ENCODE measurements at regions not wholly inside any gene's neighbourhood (a gene's known extent, or its start where the extent isn't known, plus 50 kb on each side); places are given as distances from the start of the nearest gene placed in this dataset.

DNA sequence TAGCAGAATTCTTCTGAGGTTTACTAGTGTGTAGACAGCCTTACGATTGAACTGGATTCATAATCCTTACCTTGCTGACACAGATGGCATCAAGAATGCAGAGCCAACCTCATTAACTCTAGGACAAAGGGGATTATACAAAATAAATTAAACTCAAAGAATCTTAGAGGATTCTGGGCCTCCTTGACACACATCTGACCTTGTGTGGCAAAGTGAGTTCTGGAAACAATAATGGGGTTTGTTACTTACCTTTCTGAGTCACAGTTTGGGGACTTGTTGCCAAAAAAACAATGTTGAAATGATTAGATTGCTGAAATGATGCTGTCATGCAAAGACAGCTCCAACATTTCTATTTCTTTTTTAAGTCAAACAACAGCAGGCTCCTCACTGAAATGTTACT lies 179.1 kb upstream of the ISX start:
- Mint-ChIP-seq H3K9me3 (ENCODE audit: unreplicated experiment) (peaks cover 50% of the 10 kb centered on the region), H3K4me3 (ENCODE audit: unreplicated experiment) (no peak overlapping the region), H3K27ac (ENCODE audit: low read depth, unreplicated experiment) (no peak overlapping the region), H3K4me1 (ENCODE audit: insufficient read depth, unreplicated experiment) (no peaks in the 10 kb centered on the region), H3K36me3 (ENCODE audit: insufficient read depth, unreplicated experiment) (peaks cover 8% of the 10 kb centered on the region), H3K27me3 (ENCODE audit: insufficient read depth, unreplicated experiment) (no peaks in the 10 kb centered on the region)
- intact Hi-C loops (cut with micrococcal nuclease) = no loop called here
- no TSS peak for BruUV-seq (replicated peaks)
- ChIA-PET POLR2A (no interaction called here), CTCF (no interaction called here)
- no peak for DNase-seq (ENCODE audit: unreplicated experiment)
- TF ChIP-seq, protein P1, sequence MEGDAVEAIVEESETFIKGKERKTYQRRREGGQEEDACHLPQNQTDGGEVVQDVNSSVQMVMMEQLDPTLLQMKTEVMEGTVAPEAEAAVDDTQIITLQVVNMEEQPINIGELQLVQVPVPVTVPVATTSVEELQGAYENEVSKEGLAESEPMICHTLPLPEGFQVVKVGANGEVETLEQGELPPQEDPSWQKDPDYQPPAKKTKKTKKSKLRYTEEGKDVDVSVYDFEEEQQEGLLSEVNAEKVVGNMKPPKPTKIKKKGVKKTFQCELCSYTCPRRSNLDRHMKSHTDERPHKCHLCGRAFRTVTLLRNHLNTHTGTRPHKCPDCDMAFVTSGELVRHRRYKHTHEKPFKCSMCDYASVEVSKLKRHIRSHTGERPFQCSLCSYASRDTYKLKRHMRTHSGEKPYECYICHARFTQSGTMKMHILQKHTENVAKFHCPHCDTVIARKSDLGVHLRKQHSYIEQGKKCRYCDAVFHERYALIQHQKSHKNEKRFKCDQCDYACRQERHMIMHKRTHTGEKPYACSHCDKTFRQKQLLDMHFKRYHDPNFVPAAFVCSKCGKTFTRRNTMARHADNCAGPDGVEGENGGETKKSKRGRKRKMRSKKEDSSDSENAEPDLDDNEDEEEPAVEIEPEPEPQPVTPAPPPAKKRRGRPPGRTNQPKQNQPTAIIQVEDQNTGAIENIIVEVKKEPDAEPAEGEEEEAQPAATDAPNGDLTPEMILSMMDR (IDR thresholded peaks at IDR 0.05; ENCODE audit: unreplicated experiment) = no peak

DNA sequence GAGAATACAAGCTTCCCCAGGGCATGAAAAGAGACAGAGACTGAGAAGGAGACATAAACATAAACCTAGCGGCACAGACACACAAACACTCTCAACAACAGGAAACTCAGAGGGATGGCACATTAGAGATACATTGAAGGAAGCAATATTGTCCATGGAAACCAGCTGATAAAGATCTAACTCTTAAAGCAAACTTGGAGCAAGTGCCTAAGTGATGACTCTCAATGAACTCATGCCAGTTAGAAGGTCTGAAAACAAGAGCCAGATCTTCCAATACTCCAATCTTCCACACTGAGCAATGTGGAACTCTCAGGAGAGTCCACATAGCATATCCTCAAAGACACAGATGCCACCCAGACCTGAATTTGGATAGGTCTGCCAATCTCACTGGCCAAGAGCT lies 168.8 kb upstream of the ISX start:
- DNase-seq (ENCODE audit: unreplicated experiment) = no peak
- Mint-ChIP-seq H3K27ac (ENCODE audit: low read depth, unreplicated experiment) (no peak overlapping the region), H3K4me1 (ENCODE audit: insufficient read depth, unreplicated experiment) (no peaks in the 10 kb centered on the region), H3K36me3 (ENCODE audit: insufficient read depth, unreplicated experiment) (no peaks in the 10 kb centered on the region), H3K4me3 (ENCODE audit: unreplicated experiment) (no peak overlapping the region), H3K9me3 (ENCODE audit: unreplicated experiment) (peaks cover 28% of the 10 kb centered on the region), H3K27me3 (ENCODE audit: insufficient read depth, unreplicated experiment) (no peaks in the 10 kb centered on the region)
- TF ChIP-seq, protein P1 (IDR thresholded peaks at IDR 0.05; ENCODE audit: unreplicated experiment) = no peak
- POLR2A ChIA-PET = no interaction called here
- CTCF ChIA-PET = no interaction called here
- BruUV-seq (replicated peaks) = no TSS peak
- intact Hi-C loops (cut with micrococcal nuclease) = no loop called here

DNA sequence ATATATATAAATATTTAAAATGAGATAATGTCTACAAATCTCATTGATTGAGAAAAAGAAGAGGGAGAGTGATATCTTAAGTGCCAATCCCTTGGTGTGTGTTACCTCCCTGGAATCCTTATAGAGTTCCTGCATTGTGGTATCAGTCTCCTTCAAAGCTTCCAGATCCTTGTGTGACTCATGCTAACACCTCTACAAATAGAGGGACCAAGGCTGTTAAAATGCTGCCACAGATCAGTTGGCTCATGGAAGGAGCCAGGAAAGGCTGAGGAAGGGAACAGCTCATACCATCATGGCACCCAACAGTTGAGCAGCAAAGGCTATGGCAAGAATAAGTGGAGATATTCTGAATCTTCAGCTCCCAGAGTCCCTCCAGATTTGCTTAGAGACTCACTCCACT lies 163.6 kb upstream of the ISX start:
- H3K4me1 Mint-ChIP-seq (ENCODE audit: insufficient read depth, unreplicated experiment) = no peaks in the 10 kb centered on the region
- H3K27ac Mint-ChIP-seq (ENCODE audit: low read depth, unreplicated experiment) = no peak overlapping the region
- ChIA-PET POLR2A (no interaction called here), CTCF (interaction anchor here (0.6 kb wide), 1 partner anchor 466 kb away, joined by 3 read pairs; no protein-coding TSS in a partner anchor)
- H3K4me3 Mint-ChIP-seq (ENCODE audit: unreplicated experiment) = no peak overlapping the region
- intact Hi-C loops (cut with micrococcal nuclease) = no loop called here
- DNase-seq (ENCODE audit: unreplicated experiment) = no peak
- no TSS peak for BruUV-seq (replicated peaks)
- no peaks in the 10 kb centered on the region for H3K27me3 Mint-ChIP-seq (ENCODE audit: insufficient read depth, unreplicated experiment)
- TF ChIP-seq, protein P1 (IDR thresholded peaks at IDR 0.05; ENCODE audit: unreplicated experiment) = no peak
- H3K36me3 Mint-ChIP-seq (ENCODE audit: insufficient read depth, unreplicated experiment) = no peaks in the 10 kb centered on the region
- H3K9me3 Mint-ChIP-seq (ENCODE audit: unreplicated experiment) = peaks cover 25% of the 10 kb centered on the region

DNA sequence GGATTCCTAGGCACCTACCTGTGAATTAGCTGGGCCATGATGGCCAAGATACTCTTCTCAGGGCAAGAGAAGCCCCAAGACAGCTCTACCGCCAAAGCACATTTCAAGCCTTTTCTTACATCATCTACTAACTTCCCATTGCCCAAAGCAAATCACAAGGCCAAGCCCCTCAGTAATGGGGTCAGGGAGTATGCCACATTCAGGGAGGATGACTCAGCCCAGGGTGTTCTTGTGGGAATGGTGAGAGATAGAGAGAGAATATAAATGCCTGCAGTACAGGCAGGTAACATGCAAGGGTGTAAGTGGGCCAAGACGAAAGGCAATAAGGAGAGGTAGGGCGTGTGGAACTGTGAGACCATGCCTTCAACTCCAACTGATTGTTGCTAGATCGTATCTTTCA lies 162.5 kb upstream of the ISX start:
- intact Hi-C loops (cut with micrococcal nuclease) = no loop called here
- CTCF ChIA-PET = no interaction called here
- BruUV-seq (replicated peaks) = no TSS peak
- peaks cover 26% of the 10 kb centered on the region for H3K9me3 Mint-ChIP-seq (ENCODE audit: unreplicated experiment)
- POLR2A ChIA-PET = no interaction called here
- H3K27me3 Mint-ChIP-seq (ENCODE audit: insufficient read depth, unreplicated experiment) = no peaks in the 10 kb centered on the region
- no peak overlapping the region for H3K27ac Mint-ChIP-seq (ENCODE audit: low read depth, unreplicated experiment)
- H3K4me1 Mint-ChIP-seq (ENCODE audit: insufficient read depth, unreplicated experiment) = no peaks in the 10 kb centered on the region
- TF ChIP-seq, protein P1 (IDR thresholded peaks at IDR 0.05; ENCODE audit: unreplicated experiment) = no peak
- no peaks in the 10 kb centered on the region for H3K36me3 Mint-ChIP-seq (ENCODE audit: insufficient read depth, unreplicated experiment)
- no peak for DNase-seq (ENCODE audit: unreplicated experiment)
- no peak overlapping the region for H3K4me3 Mint-ChIP-seq (ENCODE audit: unreplicated experiment)

Measured in MCF 10A (cell line).